ENCODE measurements at regions not wholly inside any gene's neighbourhood (a gene's known extent, or its start where the extent isn't known, plus 50 kb on each side); places are given as distances from the start of the nearest gene placed in this dataset.

DNA sequence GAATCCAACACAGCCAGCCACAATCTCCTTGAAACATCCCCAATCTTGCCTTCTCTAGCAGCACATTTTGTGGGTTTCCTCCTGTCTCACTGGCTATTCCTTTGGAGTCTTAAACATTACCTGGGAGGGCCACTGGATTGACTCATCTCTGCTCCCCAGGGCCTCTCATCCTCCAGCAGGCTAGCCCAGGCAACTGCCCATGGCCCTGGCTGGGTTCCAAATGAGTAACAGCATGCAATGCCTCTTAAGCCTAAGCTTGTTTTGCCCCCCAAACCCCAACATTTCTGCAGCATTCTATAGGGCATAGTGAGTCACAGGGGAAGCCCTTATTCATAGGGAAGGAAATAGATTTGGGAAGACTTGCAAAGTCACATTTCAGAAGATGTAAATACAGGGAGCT, 204.9 kb downstream of the FOXA2 start:
- intact Hi-C loops (cut with DNase I; ENCODE audit: low total_unique reads), result no loop called here

DNA sequence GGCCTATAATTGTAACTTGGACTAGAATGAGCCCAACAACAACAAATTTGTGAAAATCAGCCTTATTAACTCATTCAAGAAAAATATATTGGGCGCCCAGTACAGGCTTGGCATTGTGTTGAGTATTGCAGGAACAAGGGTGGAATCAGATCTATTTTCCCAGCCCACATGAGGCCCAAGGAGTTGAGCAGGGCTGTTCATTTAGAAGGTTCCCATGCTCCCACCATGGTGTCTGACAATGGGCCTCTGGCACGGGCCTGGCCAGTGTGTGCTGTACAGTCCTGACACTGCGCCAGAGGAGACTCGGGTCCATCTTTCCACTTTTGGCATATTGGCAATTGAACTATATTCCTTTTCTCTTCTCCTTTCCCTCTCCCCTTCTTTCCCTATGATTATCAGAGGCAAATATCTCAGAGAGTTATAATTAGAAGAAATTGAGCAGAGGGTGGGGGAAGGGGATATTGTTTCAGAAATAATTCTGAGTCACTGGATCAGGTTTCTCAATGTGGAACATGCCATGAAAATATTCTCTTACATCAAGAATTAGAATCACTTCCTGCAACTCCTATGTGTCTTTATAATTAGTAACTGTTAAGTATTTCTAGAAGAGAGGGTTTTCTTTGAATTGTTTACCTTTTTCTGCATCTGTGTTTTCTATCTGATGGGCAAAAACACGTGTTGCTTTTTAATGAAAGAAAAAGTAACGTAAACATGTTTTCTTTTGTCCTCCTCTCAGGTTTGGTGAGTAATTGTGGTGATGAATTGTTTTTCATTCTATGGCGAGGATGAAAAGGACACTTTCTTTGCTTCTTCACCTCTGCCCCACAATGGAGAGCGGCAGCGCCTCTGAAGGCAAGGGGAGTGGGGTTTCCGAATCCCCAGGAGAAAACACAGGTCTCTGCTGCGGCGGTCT, 209.4 kb downstream of the FOXA2 start:
- TF ChIP-seq, protein P1, sequence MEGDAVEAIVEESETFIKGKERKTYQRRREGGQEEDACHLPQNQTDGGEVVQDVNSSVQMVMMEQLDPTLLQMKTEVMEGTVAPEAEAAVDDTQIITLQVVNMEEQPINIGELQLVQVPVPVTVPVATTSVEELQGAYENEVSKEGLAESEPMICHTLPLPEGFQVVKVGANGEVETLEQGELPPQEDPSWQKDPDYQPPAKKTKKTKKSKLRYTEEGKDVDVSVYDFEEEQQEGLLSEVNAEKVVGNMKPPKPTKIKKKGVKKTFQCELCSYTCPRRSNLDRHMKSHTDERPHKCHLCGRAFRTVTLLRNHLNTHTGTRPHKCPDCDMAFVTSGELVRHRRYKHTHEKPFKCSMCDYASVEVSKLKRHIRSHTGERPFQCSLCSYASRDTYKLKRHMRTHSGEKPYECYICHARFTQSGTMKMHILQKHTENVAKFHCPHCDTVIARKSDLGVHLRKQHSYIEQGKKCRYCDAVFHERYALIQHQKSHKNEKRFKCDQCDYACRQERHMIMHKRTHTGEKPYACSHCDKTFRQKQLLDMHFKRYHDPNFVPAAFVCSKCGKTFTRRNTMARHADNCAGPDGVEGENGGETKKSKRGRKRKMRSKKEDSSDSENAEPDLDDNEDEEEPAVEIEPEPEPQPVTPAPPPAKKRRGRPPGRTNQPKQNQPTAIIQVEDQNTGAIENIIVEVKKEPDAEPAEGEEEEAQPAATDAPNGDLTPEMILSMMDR (IDR thresholded peaks at IDR 0.05), result no peak
- intact Hi-C loops (cut with DNase I; ENCODE audit: low total_unique reads), result no loop called here
- no peaks in the 10 kb centered on the region for H3K36me3 ChIP-seq
- H3K4me1 ChIP-seq, result peaks cover 0 to 12% (median 0%) of the 10 kb centered on the region in 4 donors
- no peak overlapping the region for H3K27ac ChIP-seq
- H3K27me3 ChIP-seq, result no peaks in the 10 kb centered on the region
- no peak overlapping the region for H3K4me3 ChIP-seq
- no peak for DNase-seq
- H3K9me3 ChIP-seq, result no peaks in the 10 kb centered on the region

More for the DNA sequence above, 204.9 kb downstream of the FOXA2 start:
- no peak overlapping the region for H3K27ac ChIP-seq
- no peak for DNase-seq
- H3K27me3 ChIP-seq, result no peaks in the 10 kb centered on the region
- TF ChIP-seq, protein P1 (IDR thresholded peaks at IDR 0.05), result no peak
- no peak overlapping the region for H3K4me3 ChIP-seq
- no peaks in the 10 kb centered on the region for H3K36me3 ChIP-seq
- peaks cover 0 to 12% (median 0%) of the 10 kb centered on the region in 4 donors for H3K4me1 ChIP-seq
- no peaks in the 10 kb centered on the region for H3K9me3 ChIP-seq

DNA sequence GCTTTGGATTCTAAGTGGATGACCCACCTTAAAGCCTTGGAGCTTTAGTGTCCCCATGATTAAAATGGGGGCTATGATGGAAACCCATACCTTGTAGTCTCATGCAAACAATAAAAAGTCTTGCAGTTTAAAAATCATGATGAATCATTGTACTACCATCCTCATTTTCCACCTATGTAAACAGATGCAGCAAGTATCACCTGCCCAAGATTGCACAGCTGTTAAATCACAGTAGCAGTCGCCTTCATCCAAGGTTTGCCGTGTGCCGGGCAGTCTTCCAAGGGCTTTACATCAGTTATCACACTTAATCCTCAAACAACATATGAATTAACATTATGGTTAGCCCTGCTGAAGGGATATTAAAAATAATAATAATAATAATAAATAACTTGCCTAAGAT, 210.3 kb downstream of the FOXA2 start:
- intact Hi-C loops (cut with DNase I; ENCODE audit: low total_unique reads), result no loop called here
- Histone ChIP-seq H3K9me3 (no peaks in the 10 kb centered on the region), H3K4me3 (no peak overlapping the region), H3K27me3 (no peaks in the 10 kb centered on the region), H3K4me1 (peaks cover 0 to 12% (median 0%) of the 10 kb centered on the region in 4 donors), H3K27ac (no peak overlapping the region), H3K36me3 (no peaks in the 10 kb centered on the region)
- TF ChIP-seq, protein P1 (IDR thresholded peaks at IDR 0.05), result no peak
- DNase-seq, result no peak

DNA sequence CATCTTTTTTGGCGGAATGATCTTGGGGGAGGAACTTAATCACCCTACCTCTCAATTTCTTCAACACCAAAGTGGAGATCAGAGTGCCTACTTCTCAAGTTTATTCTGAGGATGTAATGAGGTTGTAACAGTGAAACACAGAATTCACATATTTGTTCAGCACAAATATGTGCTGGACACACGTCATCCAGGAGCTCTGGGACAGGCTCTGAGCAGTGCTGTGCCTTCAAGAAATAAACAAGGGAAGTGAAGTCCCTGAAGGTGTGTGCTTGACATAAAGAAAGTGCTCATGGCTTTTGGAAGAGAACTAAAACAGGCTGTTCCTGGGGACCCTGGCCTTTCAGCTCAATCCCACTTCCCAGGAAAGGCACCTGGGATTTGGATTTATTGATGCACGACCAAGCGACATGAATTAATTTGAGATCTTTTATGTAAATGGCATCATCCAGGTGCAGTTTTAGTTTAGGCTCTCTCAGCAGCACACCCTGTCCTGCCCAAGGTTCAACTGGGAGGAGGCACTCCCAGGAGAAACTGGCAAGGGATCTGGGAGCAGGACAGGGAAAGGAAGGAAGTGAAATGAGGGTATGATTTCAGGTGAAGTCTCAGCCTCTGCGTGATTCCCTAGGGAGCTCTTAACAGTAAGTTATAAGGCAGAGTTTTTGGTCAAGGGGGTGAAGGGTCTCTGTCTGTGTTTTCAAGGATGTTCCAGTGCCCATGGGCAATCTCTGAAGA, 211.0 kb downstream of the FOXA2 start:
- Histone ChIP-seq H3K4me3 (no peak overlapping the region), H3K36me3 (no peaks in the 10 kb centered on the region), H3K27ac (no peak overlapping the region), H3K4me1 (peaks cover 0 to 12% (median 0%) of the 10 kb centered on the region in 4 donors), H3K27me3 (no peaks in the 10 kb centered on the region), H3K9me3 (no peaks in the 10 kb centered on the region)
- TF ChIP-seq, protein P1 (IDR thresholded peaks at IDR 0.05), result no peak
- intact Hi-C loops (cut with DNase I; ENCODE audit: low total_unique reads), result no loop called here
- no peak for DNase-seq

DNA sequence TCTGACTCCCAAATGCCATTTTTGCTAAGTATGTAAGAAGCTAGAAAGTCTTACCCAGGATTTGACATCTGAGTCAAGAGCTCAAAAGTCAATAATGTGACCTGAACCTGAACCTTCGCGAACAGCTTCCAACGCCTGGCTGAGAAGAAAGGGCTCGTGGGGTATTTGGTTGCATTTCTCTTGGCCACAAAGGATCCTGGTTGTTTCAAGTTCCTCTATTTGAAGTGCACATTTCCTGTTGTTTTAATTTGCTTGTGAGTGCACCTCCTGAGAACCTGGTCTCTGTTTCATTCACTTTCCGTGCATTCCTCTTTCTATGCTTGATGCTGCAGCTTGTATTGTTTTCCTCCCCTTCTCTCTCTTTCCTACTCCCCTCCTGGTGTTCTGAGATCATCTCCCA, 212.5 kb downstream of the FOXA2 start:
- H3K27me3 ChIP-seq, result no peaks in the 10 kb centered on the region
- H3K4me1 ChIP-seq, result peaks cover 0 to 15% (median 0%) of the 10 kb centered on the region in 4 donors
- no peaks in the 10 kb centered on the region for H3K36me3 ChIP-seq
- no peak overlapping the region for H3K27ac ChIP-seq
- no peak for DNase-seq
- H3K4me3 ChIP-seq, result no peak overlapping the region
- H3K9me3 ChIP-seq, result no peaks in the 10 kb centered on the region
- TF ChIP-seq, protein P1 (IDR thresholded peaks at IDR 0.05), result no peak
- intact Hi-C loops (cut with DNase I; ENCODE audit: low total_unique reads), result no loop called here
